ENCODE measurements at regions not wholly inside any gene's neighbourhood (a gene's known extent, or its start where the extent isn't known, plus 50 kb on each side); places are given as distances from the start of the nearest gene placed in this dataset.

DNA sequence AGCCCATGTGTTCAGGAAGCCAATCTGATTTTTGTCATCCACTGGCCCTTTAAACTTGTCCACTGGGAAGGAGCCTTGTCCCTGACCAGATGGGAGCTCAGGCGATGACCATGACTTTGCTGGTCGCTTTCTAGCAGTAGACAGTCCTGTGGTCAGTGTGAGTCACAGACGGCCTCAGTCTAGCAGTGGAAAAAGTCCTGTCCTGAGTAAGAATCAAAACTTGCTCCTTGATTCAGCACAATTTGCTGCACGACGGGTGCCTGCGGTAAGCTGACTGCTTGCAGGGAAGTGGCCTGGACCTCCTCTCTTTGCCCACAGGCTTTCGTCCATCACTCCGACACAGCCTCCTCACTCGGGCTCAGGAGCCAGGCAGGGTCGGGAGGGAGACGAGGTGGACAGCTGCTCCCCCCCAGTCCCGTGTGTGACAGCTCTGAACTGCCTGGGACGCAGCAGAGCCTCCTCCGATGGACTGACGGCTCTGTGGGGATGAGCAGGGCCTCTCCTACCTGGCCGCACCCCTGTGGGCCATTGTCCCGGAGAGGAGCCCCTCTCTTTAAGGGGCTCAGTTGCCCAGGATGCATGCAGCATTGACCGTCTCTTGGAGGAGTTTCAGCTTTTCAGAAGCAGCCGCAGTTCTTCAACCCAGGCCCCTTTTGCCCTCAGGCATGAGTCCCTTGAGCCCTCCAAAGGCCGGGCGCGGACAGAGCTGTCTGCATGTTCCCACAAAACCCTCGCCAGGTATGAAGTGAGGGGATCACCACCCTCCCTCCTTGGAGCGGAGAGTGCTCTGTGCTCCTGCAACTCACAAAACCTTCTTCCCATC, 209.2 kb downstream of the ANKRD60 start:
- peak; percentile 52 for DNase-seq (ENCODE audit: low spot score)
- peak; percentile 93 for FAIRE-seq

DNA sequence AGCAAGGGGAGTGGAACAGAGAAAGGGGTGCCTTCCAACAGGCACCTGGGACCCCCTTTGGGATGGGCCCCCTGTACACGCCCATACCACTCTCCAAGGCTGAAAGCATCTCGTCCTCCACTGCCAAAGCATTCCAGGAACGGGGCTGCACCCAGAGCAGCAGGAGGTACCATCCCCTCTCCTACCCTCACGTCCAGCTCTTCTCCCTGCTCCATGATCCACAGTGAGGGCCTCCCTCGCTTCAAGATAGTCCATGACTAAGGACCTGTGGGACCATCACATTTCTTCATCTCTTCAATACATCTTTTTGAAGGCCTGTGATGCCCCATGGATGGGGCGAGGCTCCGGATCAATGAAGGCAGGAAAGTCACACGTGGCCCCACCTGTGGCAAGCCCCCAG, 209.9 kb downstream of the ANKRD60 start:
- DNase-seq (ENCODE audit: low spot score): no peak
- peak; percentile 67 for FAIRE-seq

DNA sequence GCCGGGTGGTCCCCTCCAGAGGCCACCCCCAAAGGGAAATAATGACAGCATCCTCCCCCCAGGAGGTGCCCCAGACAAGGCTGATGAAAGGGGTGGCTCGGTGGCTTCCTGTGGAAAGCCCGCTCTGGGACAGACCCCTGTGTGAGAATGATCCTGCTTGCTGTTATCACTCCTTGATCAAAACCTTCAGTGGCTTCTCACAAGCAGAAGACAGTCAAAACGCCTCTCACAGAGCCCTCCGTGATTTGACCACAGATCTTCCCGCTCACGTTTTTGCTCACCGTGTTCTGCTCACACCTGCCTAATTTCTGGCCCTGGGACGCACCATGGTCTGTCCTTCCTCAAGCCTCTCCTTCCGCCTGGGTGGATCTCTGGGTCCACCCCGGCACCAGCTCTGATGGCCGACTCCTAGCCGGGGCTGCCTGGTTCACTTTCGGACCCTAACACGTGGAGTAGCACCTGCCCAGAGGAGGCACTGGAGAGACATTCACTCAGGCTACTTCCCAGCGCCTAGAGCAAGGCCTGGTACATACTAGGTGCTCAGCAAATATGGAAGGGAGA, 210.4 kb downstream of the ANKRD60 start:
- no peak for DNase-seq (ENCODE audit: low spot score)
- no peak for FAIRE-seq

DNA sequence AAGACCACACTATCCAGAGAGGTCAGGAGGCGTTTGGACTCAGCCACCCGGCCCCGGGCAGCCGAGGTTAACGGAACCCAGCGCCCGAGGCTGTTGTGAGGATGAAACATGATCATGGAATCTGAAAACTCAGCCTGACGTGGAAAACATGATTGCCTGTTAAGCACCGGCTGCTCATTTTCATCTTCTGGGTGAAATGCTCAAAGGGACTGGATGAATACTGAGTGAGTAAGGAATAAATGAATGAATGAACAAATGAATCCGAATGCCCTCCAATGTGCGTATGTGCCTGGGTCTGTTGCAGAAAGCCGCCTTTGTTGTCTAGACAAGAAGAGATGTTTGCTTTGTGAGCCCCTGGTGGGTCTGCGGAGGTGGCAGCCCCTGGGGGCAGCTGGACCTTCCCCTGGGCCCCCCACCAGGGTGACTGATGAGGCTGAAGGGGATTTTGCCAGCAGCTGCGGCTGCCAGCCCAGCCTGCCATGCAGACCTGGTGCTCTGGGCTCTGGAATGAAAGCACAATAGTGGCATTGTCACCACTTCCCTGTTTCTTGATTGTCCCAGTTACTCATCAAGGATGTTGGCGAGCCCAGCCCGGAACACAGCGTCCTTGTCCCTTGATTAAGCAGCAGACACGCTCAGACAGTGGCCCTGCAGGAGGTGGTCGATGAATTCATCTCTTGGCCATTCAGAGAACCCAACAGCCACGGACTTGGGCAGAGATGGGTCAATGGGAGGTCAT, 211.1 kb downstream of the ANKRD60 start:
- DNase-seq (ENCODE audit: low spot score) (peak; percentile 92), FAIRE-seq (peak; percentile 99)

DNA sequence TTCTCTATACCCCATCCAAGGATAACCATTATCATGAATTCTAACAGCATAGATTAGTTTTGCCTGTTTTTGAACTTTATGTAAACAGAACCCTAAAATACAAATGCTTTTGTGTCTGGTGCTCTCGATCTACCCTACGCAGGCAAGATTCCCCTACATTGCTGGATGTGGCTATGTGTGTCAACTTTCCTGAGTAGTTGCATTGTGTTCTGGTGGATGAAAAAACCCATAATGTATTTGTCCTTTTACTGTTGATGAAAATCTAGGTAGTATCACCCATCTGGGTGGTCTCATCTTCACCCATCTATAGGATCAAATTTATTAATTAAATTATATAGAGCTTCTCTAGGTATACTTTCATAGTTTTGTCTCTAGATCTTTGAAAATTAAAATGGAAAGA, 211.7 kb downstream of the ANKRD60 start:
- DNase-seq (ENCODE audit: low spot score): no peak
- FAIRE-seq: no peak

DNA sequence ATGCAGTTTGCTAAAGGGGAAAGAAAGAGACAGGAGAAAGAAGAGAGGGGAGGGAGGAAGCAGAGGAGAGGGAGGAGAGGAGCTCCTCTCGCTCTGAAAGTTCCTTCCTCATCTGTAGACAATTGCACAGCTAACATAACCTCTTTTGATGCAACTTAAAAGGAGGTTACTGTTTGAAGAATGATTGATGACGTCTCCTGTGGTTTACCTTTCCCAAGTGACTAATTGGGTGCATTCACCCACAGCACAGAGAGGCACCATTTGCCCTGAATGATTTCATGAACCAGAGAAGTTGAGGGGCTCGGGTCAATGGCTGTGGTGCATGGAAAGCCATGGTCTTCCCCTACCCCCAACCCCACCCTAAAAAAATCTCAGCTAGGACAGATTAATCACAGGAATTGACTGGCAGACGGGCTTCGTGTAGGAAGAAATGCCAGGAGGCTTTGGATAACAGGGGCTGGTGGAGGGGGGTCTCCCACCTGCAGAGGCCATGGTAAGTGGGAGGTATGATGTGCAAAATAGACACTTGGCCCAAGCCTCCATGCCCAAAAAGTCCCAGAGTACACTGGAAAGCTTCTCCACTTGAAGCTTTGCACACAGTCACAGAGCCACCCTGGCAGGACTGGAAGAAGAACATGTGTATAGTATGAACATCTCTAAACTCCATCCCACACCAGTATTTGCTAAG, 213.7 kb downstream of the ANKRD60 start:
- DNase-seq (ENCODE audit: low spot score): peak; percentile 85
- no peak for FAIRE-seq

DNA sequence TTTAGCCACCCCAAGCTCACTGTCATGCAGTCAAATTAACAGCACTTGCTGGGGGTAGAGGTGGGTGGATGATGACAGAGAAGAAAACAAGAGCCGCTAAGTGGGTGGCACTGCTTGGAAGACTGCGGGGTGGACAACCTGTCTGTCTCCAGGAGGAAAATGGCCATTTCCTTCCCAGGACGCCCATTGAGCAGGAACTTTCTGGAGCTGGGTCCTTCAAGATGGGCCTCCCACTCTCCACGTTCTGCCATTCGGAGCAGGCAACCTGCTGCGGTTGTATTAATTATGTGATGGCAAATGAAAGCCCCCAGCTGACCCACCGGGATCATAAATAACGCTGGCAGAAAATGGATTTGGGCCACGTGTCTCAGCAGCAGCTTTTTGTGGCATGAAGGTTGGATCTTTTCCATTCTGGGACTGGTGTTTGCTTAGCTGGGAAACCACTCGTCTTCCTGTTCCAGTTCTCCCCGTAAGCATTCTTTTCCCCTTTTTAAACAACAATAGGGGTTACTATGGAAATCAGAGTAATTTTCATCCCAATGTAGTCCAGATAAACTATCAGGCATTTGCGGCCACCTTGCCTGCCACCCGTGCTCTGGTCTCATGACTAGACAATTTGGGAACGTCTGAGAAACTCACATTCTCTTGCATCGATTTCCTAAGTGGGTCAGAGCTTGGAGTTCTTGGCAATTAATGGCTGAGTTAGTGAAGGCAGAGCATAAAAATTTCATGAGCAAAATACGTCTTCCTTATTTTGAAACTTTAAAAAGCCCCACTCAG, 215.5 kb downstream of the ANKRD60 start:
- FAIRE-seq (peak; percentile 52), DNase-seq (ENCODE audit: low spot score) (no peak)

DNA sequence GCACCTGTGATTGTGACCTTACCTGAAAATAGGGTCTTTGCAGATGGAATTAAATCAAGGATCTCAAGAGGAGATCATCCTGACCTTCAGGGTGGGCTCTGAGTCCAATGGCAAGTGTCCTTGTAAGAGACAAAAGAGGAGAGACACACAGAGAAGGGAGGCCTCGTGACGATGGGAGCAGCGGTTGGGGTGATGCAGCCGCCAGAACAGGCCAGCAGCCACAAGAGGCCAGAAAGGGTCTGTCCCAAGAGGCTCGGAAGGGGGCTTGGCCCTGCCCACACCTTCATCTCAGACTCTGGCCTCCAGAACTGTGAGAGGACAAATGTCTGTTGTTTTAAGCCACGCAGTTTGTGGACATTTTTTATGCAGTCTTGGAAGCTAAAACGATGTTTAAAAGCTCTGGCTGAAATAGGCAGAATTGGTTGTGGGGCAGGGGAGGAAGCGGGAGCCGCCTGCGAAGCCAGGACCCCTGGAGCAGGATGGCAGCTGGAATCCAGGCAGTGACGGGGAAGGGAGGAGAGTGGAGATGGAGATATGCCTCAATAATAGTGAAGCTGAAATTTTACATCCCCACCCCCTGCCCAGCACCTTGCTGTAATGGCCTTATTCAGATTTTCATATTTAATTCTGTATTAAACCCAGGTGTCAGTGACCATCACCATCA, 216.4 kb downstream of the ANKRD60 start:
- FAIRE-seq: no peak
- no peak for DNase-seq (ENCODE audit: low spot score)

DNA sequence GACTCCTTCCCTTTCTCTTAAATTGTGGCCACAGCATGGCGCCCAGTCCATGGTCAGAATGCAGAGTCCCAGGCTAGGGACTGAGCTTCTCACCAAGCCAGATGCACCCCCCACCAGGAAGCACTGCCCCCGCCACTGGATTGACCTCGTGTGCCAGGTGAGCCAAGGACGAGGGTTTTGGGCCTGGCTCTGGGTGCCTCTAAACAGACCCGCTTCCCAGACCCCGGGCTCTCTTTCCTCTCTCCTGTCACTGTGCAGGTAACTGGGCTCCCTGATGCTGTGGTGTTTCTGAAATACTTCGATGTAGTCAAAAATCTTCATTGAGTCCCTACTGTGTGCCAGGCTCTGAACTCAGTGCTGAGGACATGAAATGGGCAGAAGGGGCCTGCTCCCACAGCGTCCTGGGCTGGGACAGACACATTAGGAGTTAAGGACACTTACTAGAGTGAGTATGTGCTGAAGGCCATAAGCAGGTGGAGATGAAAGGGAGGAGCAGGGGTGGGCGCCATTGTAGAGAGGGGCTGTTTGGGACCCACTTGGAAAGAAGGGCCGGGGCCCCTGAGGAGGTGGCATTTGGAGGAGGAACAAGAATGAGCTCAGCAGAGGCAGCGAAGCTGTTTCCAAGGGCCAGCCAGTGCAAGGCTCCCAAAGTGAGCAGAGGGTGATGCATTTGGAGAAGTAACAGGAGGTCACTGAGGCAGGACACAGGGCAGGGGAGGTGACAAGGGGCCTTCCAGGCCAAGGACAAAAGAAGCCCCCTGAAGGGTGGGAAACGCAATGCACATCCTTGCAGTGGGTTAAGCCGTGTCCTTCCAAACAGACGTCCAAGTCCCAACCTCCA, 217.1 kb downstream of the ANKRD60 start:
- DNase-seq (ENCODE audit: low spot score) (no peak), FAIRE-seq (no peak)

DNA sequence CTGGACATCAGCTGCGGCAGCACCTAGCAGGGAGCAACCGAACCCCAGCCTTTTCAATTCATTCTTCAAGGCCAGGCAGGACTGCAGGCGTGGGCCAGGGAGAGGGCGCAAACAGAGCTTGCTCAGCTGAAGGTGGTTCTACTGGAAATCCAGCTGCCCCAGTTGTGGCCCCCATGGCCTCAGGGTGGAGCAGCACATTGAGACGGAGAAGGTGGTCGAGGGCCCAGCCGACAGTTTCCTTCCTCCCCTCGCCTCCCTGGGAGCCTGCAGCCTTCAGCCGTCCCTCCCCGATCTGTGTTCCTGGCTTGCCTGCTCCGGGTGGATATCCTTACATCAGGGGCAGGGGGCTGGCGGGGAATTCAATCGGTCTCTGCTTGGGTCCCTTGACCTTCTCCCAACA, 217.8 kb downstream of the ANKRD60 start:
- no peak for FAIRE-seq
- no peak for DNase-seq (ENCODE audit: low spot score)

DNA sequence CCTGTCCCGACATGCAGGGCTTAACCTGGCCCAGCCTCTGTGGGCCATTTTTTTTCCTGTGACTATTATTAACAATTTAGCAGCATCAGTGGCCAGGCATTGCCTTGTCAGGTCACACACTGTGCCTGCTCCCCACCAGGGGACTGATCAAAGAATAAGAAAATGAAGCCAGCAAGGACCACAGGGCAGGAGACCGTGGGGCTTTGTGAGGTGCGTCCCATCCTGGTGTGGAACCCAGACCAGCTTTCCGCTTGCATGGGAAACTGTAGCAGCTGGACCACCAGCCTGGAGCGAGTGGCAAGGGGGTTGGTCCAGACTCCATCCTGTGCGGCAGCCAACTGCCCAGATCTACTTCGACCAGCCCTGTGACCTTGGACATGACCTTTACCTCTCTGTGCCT, 218.3 kb downstream of the ANKRD60 start:
- peak; percentile 32 for FAIRE-seq
- DNase-seq (ENCODE audit: low spot score): no peak

DNA sequence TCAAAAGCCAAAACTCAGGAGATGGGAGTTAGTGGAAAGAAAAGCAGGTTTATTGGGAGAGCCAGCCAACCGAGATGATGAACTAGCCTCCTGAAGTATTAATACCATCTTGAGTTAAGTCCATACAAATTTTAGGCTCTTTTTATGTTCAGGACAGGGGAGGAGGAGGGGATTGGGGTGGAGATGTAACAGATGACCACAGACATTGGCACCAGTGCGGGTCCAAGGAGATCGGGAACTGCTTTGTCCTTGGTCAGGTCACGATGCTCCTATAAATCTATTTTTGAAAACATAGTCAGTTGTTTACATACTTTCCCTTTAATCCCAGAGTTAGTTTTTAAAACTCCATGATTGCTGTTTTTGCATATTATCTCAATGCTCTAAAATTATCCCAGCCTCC, 219.6 kb downstream of the ANKRD60 start:
- DNase-seq (ENCODE audit: low spot score) (no peak), FAIRE-seq (no peak)

DNA sequence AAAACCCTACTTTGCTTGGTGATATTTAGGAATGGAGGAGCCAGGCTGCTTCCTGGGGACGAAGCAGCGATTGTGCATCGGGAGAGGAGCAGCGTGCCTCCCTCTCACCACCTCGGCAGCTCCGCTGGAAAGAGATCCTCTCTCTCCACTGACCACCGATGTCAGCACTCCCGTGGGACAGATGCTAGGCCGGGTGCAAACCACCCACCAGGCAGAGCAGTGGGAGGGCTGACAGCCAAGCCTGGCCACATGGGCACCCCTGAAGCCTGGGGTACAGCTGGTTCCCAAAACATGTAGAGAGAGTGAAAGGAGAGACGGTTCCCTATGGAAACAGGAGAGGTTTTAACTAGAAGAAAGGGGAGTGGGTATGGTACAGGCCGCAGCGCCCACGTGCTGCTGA, 220.0 kb downstream of the ANKRD60 start:
- FAIRE-seq (peak; percentile 56), DNase-seq (ENCODE audit: low spot score) (no peak)

DNA sequence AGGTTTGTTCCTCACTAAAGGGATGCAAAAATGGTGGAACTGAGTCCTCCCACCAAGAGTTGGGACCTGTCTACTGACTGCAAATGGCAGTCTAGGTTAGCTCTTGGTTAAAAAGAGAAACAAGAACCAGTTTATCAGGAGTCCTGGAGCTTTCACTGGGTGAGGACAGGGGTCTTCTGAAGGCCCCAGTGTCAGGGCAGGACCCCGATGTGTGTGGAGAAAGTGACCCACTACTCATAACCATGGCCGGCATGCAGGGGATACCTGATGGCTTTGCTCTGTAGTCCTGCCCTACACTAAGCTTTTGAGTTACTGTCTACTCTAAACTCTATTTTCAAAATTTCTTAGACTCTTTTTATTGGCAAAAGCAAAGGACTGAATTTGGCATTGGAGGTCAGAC, 220.5 kb downstream of the ANKRD60 start:
- FAIRE-seq (no peak), DNase-seq (ENCODE audit: low spot score) (no peak)

DNA sequence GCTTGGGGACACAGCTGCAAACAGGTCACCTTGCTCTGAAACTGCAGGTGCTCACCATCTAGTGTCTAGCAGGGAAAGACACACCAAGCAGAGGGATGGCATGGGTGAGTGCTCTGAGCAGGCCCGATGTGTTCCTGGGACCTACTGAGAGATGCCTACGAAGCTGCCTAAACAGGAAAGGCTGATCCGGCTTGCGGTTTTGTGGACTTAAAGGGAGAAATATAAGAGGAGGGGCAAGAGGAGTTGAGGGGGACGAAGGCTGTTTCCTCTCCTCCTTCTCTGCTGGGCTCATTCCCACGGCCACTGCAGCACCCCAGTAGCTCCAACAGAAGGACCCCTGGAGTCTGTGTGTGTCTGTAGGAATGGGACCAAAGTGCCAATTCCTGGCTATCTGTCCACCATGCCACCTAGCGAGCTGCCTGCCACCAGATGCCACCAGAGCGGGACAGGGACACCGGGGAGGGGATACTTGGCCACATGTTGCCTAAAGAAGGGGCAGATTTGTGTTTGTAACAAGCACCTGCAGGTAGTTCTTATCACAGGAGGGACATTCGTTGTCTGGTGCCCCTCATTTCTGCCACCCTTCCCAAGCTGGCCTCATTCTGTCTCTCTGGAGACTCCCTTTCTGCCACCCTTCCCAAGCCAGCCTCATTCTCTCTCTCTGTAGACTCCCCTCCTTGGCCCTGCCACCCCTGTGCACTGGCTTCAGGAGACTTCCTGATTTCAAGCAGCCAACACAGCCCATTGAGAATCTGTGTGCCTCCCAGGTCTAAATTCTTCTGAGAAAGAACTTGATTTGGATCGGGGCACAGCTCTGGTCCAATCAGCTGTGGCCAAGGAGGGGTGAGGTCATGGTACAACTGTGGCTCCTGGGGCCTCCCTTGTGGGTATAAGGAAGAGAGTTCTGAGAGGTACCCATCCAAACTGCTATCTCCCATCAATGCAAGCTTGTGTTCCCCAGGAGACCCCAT, 221.8 kb downstream of the ANKRD60 start:
- FAIRE-seq: no peak
- DNase-seq (ENCODE audit: low spot score): no peak

DNA sequence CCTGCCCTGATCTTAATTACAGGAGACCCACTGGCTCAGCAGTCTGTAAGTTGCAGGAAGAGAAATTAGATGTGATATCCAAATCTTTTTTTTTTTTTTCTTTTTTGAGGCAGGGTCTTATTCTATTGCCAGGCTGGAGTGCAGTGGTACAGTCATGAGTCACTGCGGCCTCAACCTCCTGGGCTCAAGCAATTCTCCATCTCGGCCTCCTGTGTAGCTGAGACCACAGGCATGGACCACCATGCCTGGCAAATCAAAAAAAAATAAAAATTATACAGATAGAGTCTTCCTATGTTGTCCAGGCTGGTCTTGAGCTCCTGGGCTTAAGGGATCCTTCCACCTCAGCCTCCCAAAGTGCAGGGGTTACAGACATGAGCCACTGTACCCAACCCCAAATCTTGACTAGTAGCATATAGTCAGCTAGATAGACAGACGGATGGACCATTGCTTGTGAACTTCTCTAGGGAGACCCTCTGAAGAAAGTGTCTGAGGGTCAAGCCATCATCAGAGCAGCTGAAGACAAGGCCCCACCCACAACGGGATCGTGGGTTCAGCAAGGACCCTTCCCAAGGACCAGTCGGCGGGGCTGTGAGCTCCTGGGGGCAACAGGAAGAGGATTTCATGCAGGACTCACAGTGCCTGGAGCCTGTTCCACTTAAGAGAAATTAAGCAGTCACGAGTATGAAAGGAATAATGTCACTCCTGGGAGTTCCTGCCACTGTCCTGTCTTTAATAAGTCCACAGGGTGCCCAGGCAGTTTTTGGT, 222.7 kb downstream of the ANKRD60 start:
- FAIRE-seq: no peak
- DNase-seq (ENCODE audit: low spot score): no peak

DNA sequence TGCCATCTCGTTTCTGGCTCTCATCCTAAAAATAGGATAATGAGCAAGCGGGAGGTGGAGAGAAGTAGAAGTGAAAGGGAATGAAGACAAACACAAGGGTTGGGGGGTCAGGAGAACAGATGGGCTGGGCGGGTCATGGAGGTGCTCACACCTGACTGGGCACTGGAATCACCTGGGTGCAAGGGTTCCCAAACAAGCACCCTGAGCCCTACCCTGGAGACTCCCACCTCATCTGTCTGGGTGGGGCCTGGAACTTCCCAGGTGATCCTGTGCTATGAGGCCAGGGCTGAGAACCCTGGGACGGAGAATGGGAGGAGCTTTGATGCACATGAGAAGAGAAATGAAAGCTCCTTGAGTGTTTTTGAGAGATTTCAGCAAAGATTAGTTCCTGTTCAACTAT, 223.6 kb downstream of the ANKRD60 start:
- DNase-seq (ENCODE audit: low spot score): no peak
- FAIRE-seq: no peak

DNA sequence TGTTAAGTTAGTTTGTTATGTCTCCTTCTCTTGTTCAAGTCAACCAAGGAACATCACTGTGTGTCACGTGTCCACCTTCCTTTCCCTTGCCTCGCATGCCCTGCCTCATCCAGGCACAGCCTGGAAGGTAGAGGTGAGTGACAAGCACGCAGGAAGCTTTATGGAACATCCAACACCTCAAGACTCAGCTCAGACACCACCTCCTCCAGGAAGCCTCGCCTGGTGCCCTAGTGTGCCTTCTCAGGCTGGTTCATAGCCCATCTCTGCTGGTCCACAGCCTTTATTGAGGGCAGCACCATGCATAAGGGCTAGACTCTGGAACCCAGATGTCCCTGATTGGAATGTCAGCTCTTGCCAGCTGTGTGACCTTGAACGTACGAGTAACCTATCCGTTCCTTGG, 224.3 kb downstream of the ANKRD60 start:
- peak; percentile 56 for FAIRE-seq
- DNase-seq (ENCODE audit: low spot score): no peak
